Vagina (tissue), 2 donors: ENCODE measurements at regions not wholly inside any gene's neighbourhood (a gene's known extent, or its start where the extent isn't known, plus 50 kb on each side); places are given as distances from the start of the nearest gene placed in this dataset.

Experiments
- DNase-seq, 2 donors: peaks; one replicate each; pipeline ENCODE4 v3.0.0-alpha.2; 2017; ENCODE audit errors: extremely low spot score in 2 of 2
- H3K27ac ChIP-seq: fragments of 200-600 bp; sonication (generic); one replicate; pipeline ENCODE4 v1.5.1; 2019
- H3K27me3 ChIP-seq: fragments of 200-600 bp; sonication (generic); one replicate; pipeline ENCODE4 v1.5.1; 2019
- H3K36me3 ChIP-seq, 2 donors: fragments of 200-600 bp; sonication (generic); one replicate each; pipeline ENCODE4 v1.5.1; 2017 to 2019
- H3K4me1 ChIP-seq: fragments of 200-600 bp; sonication (generic); one replicate; pipeline ENCODE4 v1.5.1; 2019
- H3K4me3 ChIP-seq, 2 donors: fragments of 200-600 bp; sonication (generic); 1 replicate in 1 of 2; 2 replicates in 1 of 2; pipeline ENCODE4 v1.5.1; 2016 to 2019
- H3K9me3 ChIP-seq: fragments of 200-600 bp; sonication (generic); one replicate; pipeline ENCODE4 v1.5.1; 2019
- CTCF ChIP-seq, 3 experiments: fragments of 450-650 bp in 2 of 3; fragments of 200-600 bp in 1 of 3; sonication (generic) in 1 of 3; IDR thresholded peaks; one replicate each; pipeline ENCODE4 v1.5.1; 2017 to 2019; ENCODE audit warnings: antibody characterized with exemption in 3 of 3, mild to moderate bottlenecking in 2 of 3, moderate library complexity in 2 of 3
- POLR2A ChIP-seq, 2 donors: fragments of 450-650 bp; IDR thresholded peaks; one replicate each; pipeline ENCODE4 v1.6.1; 2017; ENCODE audit warnings: antibody characterized with exemption in 2 of 2, mild to moderate bottlenecking in 2 of 2, moderate library complexity in 2 of 2
- POLR2AphosphoS5 ChIP-seq, 2 donors: sonication (generic); formaldehyde crosslinking; IDR thresholded peaks; one replicate each; pipeline ENCODE4 v1.9.0; 2017; ENCODE audit warnings: antibody characterized with exemption in 2 of 2, mild to moderate bottlenecking in 2 of 2, low read depth in 1 of 2; ENCODE audit not compliant: insufficient read depth in 1 of 2
- intact Hi-C: fragments of 100-400 bp; cut with DNase I; formaldehyde crosslinking; loops from one replicate; pipeline ENCODE4 v1.15.1; 2023

GRCh38 chr10:64148607-64149006 is 627.4 kb downstream of the REEP3 start:
- Histone ChIP-seq H3K36me3 (no peaks in the 10 kb centered on the region), H3K27me3 (no peaks in the 10 kb centered on the region), H3K27ac (no peak overlapping the region), H3K4me3 (no peak overlapping the region), H3K4me1 (no peaks in the 10 kb centered on the region), H3K9me3 (no peaks in the 10 kb centered on the region)
- TF ChIP-seq POLR2AphosphoS5 (IDR thresholded peaks at IDR 0.05; ENCODE audit: insufficient read depth in 1 of 2, low read depth in 1 of 2) (no peak), CTCF (IDR thresholded peaks at IDR 0.05) (no peak), POLR2A (IDR thresholded peaks at IDR 0.05) (no peak)
- intact Hi-C loops = no loop called here
- no peak for DNase-seq

GRCh38 chr10:64156166-64156565 is 635.0 kb downstream of the REEP3 start:
- Histone ChIP-seq H3K27me3 (no peaks in the 10 kb centered on the region), H3K9me3 (no peaks in the 10 kb centered on the region), H3K36me3 (no peaks in the 10 kb centered on the region), H3K4me3 (no peak overlapping the region), H3K4me1 (no peaks in the 10 kb centered on the region), H3K27ac (no peak overlapping the region)
- no peak for TF ChIP-seq POLR2AphosphoS5 (IDR thresholded peaks at IDR 0.05; ENCODE audit: insufficient read depth in 1 of 2, low read depth in 1 of 2)
- no peak for TF ChIP-seq POLR2A (IDR thresholded peaks at IDR 0.05)
- TF ChIP-seq CTCF (IDR thresholded peaks at IDR 0.05) = no peak
- intact Hi-C loops = no loop called here
- DNase-seq = no peak

- no peak overlapping the region for H3K4me3 ChIP-seq
- no peaks in the 10 kb centered on the region for H3K36me3 ChIP-seq
- no peak for TF ChIP-seq POLR2A (IDR thresholded peaks at IDR 0.05)
- no peak for TF ChIP-seq POLR2AphosphoS5 (IDR thresholded peaks at IDR 0.05; ENCODE audit: insufficient read depth in 1 of 2, low read depth in 1 of 2)
- TF ChIP-seq CTCF (IDR thresholded peaks at IDR 0.05) = no peak
- no peak for DNase-seq
- no peak overlapping the region for H3K27ac ChIP-seq
- no peaks in the 10 kb centered on the region for H3K9me3 ChIP-seq
- no peaks in the 10 kb centered on the region for H3K27me3 ChIP-seq
- no peaks in the 10 kb centered on the region for H3K4me1 ChIP-seq
- intact Hi-C loops = no loop called here
Measured at GRCh38 chr10:64158551-64158950, 637.4 kb downstream of the REEP3 start.

- intact Hi-C loops = no loop called here
- H3K27ac ChIP-seq = no peak overlapping the region
- TF ChIP-seq POLR2AphosphoS5 (IDR thresholded peaks at IDR 0.05; ENCODE audit: insufficient read depth in 1 of 2, low read depth in 1 of 2) (no peak), POLR2A (IDR thresholded peaks at IDR 0.05) (no peak), CTCF (IDR thresholded peaks at IDR 0.05) (no peak)
- H3K9me3 ChIP-seq = no peaks in the 10 kb centered on the region
- H3K4me3 ChIP-seq = no peak overlapping the region
- no peaks in the 10 kb centered on the region for H3K36me3 ChIP-seq
- H3K4me1 ChIP-seq = no peaks in the 10 kb centered on the region
- no peak for DNase-seq
- H3K27me3 ChIP-seq = no peaks in the 10 kb centered on the region
Measured at GRCh38 chr10:64159910-64160872, 639.0 kb downstream of the REEP3 start.

- no peak overlapping the region for H3K4me3 ChIP-seq
- H3K4me1 ChIP-seq = no peaks in the 10 kb centered on the region
- H3K9me3 ChIP-seq = no peaks in the 10 kb centered on the region
- no peak for TF ChIP-seq POLR2A (IDR thresholded peaks at IDR 0.05)
- TF ChIP-seq POLR2AphosphoS5 (IDR thresholded peaks at IDR 0.05; ENCODE audit: insufficient read depth in 1 of 2, low read depth in 1 of 2) = no peak
- TF ChIP-seq CTCF (IDR thresholded peaks at IDR 0.05) = no peak
- no peak overlapping the region for H3K27ac ChIP-seq
- no peak for DNase-seq
- H3K36me3 ChIP-seq = no peaks in the 10 kb centered on the region
- no peaks in the 10 kb centered on the region for H3K27me3 ChIP-seq
- intact Hi-C loops = no loop called here
Measured at GRCh38 chr10:64170791-64171190, 649.6 kb downstream of the REEP3 start.
